Uterus (tissue), 3 donors: ENCODE measurements at regions not wholly inside any gene's neighbourhood (a gene's known extent, or its start where the extent isn't known, plus 50 kb on each side); places are given as distances from the start of the nearest gene placed in this dataset.

ENCODE experiments used
- DNase-seq, 2 donors: peaks; one replicate each; pipeline ENCODE4 v3.0.0-alpha.2; 2019 to 2020
- H3K27ac ChIP-seq, 2 donors: fragments of 200-600 bp; sonication (generic); 1 replicate in 1 of 2; 2 replicates in 1 of 2; pipeline ENCODE4 v1.5.1; 2016 to 2018
- H3K27me3 ChIP-seq, 2 donors: fragments of 200-600 bp; sonication (generic); one replicate each; pipeline ENCODE4 v1.5.1; 2018 to 2019; ENCODE audit warnings: control low read depth in 1 of 2
- H3K36me3 ChIP-seq, 2 donors: fragments of 200-600 bp; sonication (generic); one replicate each; pipeline ENCODE4 v1.5.1; 2019; ENCODE audit warnings: control low read depth in 1 of 2
- H3K4me1 ChIP-seq, 2 donors: fragments of 200-600 bp; sonication (generic); one replicate each; pipeline ENCODE4 v1.5.1; 2018 to 2019; ENCODE audit warnings: control low read depth in 1 of 2
- H3K4me3 ChIP-seq, 2 donors: fragments of 200-600 bp; sonication (generic); 1 replicate in 1 of 2; 2 replicates in 1 of 2; pipeline ENCODE4 v1.5.1; 2018 to 2019; ENCODE audit warnings: mild to moderate bottlenecking in 1 of 2
- H3K9me3 ChIP-seq, 2 donors: fragments of 200-600 bp; sonication (generic); one replicate each; pipeline ENCODE4 v1.5.1; 2019; ENCODE audit warnings: control low read depth in 1 of 2
- POLR2A ChIP-seq, 2 donors: fragments of 450-650 bp; IDR thresholded peaks; one replicate each; pipeline ENCODE4 v1.6.1; 2016; ENCODE audit warnings: antibody characterized with exemption in 2 of 2, mild to moderate bottlenecking in 1 of 2, moderate library complexity in 1 of 2
- intact Hi-C: fragments of 100-400 bp; cut with DNase I; formaldehyde crosslinking; loops from one replicate; pipeline ENCODE4 v1.15.1; 2023; ENCODE audit warnings: low total_unique reads
- TF ChIP-seq, protein P1 (sequence below), 4 experiments: fragments of 200-600 bp in 2 of 4; fragments of 450-650 bp in 2 of 4; sonication (generic) in 2 of 4; IDR thresholded peaks; one replicate each; pipeline ENCODE4 v1.5.1; 2016 to 2019; ENCODE audit warnings: antibody characterized with exemption in 4 of 4, mild to moderate bottlenecking in 2 of 4, moderate library complexity in 1 of 4
- donor health status: DM: yes; HTN: yes; CAD: no.

DNA sequence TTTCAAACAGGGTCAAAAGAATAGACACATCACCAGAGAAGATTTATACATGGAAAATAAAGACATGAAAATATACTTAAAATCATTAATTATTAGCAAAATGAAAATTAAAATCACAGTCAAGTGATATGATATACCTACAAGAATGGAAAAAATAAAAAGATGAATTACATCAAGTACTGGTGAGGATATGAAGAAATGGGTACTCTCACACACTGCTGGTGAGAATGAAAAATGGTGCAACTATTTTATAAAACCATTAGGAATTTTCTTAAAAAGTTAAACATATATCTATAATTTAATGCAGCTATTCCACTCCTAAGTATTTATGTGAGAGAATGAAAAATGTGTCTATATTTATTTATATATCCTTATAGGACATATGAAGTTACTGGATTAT lies 136.3 kb upstream of the GRIK2 start:
- no peaks in the 10 kb centered on the region for H3K4me1 ChIP-seq
- H3K27me3 ChIP-seq = no peaks in the 10 kb centered on the region
- H3K9me3 ChIP-seq = no peaks in the 10 kb centered on the region
- no peak for DNase-seq
- H3K27ac ChIP-seq = no peak overlapping the region
- no peak for TF ChIP-seq POLR2A (IDR thresholded peaks at IDR 0.05)
- TF ChIP-seq, protein P1, sequence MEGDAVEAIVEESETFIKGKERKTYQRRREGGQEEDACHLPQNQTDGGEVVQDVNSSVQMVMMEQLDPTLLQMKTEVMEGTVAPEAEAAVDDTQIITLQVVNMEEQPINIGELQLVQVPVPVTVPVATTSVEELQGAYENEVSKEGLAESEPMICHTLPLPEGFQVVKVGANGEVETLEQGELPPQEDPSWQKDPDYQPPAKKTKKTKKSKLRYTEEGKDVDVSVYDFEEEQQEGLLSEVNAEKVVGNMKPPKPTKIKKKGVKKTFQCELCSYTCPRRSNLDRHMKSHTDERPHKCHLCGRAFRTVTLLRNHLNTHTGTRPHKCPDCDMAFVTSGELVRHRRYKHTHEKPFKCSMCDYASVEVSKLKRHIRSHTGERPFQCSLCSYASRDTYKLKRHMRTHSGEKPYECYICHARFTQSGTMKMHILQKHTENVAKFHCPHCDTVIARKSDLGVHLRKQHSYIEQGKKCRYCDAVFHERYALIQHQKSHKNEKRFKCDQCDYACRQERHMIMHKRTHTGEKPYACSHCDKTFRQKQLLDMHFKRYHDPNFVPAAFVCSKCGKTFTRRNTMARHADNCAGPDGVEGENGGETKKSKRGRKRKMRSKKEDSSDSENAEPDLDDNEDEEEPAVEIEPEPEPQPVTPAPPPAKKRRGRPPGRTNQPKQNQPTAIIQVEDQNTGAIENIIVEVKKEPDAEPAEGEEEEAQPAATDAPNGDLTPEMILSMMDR (IDR thresholded peaks at IDR 0.05) = no peak
- H3K36me3 ChIP-seq = no peaks in the 10 kb centered on the region
- H3K4me3 ChIP-seq = no peak overlapping the region
- intact Hi-C loops = no loop called here

DNA sequence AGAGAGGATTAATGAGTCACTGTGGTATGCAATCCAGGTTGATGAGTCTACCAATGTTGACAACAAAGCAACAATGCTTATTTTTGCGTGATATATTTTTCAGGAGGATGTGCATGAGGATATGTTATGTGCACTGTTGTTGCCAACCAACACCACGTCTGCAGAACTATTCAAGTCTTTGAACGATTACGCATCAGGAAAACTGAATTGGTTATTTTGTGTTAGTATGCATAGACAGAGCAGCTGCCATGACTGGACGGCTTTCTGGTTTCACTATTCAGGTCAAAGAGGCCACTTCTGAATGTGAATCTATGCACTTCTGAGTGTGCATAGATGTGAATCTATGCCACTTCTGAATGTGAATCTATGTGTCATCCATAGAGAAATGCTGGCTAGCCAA lies 134.0 kb upstream of the GRIK2 start:
- H3K9me3 ChIP-seq = no peaks in the 10 kb centered on the region
- DNase-seq = no peak
- TF ChIP-seq, protein P1 (IDR thresholded peaks at IDR 0.05) = no peak
- TF ChIP-seq POLR2A (IDR thresholded peaks at IDR 0.05) = no peak
- no peak overlapping the region for H3K4me3 ChIP-seq
- no peaks in the 10 kb centered on the region for H3K36me3 ChIP-seq
- no peaks in the 10 kb centered on the region for H3K4me1 ChIP-seq
- intact Hi-C loops = no loop called here
- no peaks in the 10 kb centered on the region for H3K27me3 ChIP-seq
- H3K27ac ChIP-seq = no peak overlapping the region

DNA sequence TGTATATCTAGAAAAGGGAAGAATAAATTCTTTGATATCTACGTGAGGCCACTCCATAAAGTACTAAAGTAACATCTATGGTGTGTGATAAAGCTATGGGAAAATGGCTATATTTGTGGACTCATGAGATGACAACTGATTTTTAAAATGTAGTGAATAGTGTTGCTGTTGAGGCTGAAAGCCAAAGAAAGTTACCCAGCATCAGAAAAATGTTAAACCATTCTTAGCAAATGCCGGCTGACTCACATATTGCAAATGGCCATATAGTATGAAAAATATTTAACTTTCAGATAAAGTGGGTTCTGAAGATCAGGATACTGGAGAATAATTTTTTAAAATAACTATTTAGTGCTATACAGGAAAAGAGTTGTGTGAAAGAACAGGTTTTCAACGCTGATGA lies 129.9 kb upstream of the GRIK2 start:
- no peaks in the 10 kb centered on the region for H3K36me3 ChIP-seq
- intact Hi-C loops = no loop called here
- no peak for DNase-seq
- H3K4me1 ChIP-seq = no peaks in the 10 kb centered on the region
- no peaks in the 10 kb centered on the region for H3K27me3 ChIP-seq
- TF ChIP-seq POLR2A (IDR thresholded peaks at IDR 0.05) = no peak
- TF ChIP-seq, protein P1 (IDR thresholded peaks at IDR 0.05) = no peak
- no peak overlapping the region for H3K27ac ChIP-seq
- H3K4me3 ChIP-seq = no peak overlapping the region
- H3K9me3 ChIP-seq = no peaks in the 10 kb centered on the region

DNA sequence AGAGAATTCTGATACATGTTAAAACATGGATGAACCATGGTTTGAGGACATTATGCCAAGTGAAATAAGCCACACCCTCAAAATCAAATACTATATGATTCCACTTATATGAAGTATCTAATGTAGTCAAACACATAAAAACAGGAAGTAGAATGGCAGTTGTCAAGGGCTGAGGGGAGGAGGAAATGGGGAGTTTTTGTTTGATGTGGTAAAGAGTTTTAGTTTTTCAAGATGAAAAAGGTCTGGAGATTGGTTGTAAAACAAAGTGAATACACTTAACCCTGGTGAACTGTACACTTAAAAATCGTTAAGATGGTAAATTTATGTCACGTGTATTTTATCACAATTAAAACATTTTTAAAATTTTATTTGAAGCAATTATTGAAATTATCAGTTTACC lies 127.4 kb upstream of the GRIK2 start:
- no peaks in the 10 kb centered on the region for H3K27me3 ChIP-seq
- H3K36me3 ChIP-seq = no peaks in the 10 kb centered on the region

GRCh38 chr6:101268541-101268940 lies 125.0 kb upstream of the GRIK2 start:
- intact Hi-C loops = no loop called here
- H3K4me1 ChIP-seq = no peaks in the 10 kb centered on the region
- TF ChIP-seq, protein P1 (IDR thresholded peaks at IDR 0.05) = no peak
- no peak for TF ChIP-seq POLR2A (IDR thresholded peaks at IDR 0.05)
- H3K27ac ChIP-seq = no peak overlapping the region
- H3K4me3 ChIP-seq = no peak overlapping the region
- no peak for DNase-seq
- H3K27me3 ChIP-seq = no peaks in the 10 kb centered on the region
- H3K36me3 ChIP-seq = no peaks in the 10 kb centered on the region
- H3K9me3 ChIP-seq = no peaks in the 10 kb centered on the region

More for the DNA sequence above, 127.4 kb upstream of the GRIK2 start:
- TF ChIP-seq, protein P1 (IDR thresholded peaks at IDR 0.05) = no peak
- TF ChIP-seq POLR2A (IDR thresholded peaks at IDR 0.05) = no peak
- H3K9me3 ChIP-seq = no peaks in the 10 kb centered on the region
- H3K4me3 ChIP-seq = no peak overlapping the region
- intact Hi-C loops = no loop called here
- no peak overlapping the region for H3K27ac ChIP-seq
- no peaks in the 10 kb centered on the region for H3K4me1 ChIP-seq
- no peak for DNase-seq
